GM10266 (cell line): ENCODE measurements at regions not wholly inside any gene's neighbourhood (a gene's known extent, or its start where the extent isn't known, plus 50 kb on each side); places are given as distances from the start of the nearest gene placed in this dataset.

Experiments used
- DNase-seq: peaks from one replicate; pipeline ENCODE4 v3.0.0; 2012; ENCODE audit errors: extremely low spot score
- CTCF ChIP-seq: IDR thresholded peaks from 2 replicates; pipeline ENCODE4 v1.5.1; 2012; ENCODE audit warnings: mild to moderate bottlenecking, low read depth; ENCODE audit not compliant: control insufficient read depth, insufficient read depth; ENCODE audit errors: missing control alignments

DNA sequence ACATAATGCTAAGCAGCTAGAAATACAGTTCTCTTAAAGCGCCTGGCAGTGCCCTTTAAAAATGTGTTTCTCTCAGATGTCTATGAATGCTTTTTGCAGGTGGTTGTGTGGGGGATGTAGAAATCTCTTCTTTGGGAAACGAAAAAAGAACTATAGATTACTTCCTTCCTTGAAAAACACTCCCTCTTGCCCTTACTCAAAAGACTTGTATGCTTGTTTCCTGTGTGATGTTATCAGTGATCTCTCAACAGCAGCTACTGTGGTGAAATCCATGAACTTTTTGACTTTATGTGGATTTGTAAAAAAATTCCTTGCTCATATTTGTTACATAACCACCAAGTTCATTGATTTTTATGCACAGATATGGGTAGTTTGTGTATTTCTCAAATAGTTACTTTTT is 916.5 kb downstream of the QKI start:
- DNase-seq, result no peak
- TF ChIP-seq CTCF, result no peak

GRCh38 chr6:164325168-164325567 is 910.6 kb downstream of the QKI start:
- no peak for TF ChIP-seq CTCF
- DNase-seq, result no peak

DNA sequence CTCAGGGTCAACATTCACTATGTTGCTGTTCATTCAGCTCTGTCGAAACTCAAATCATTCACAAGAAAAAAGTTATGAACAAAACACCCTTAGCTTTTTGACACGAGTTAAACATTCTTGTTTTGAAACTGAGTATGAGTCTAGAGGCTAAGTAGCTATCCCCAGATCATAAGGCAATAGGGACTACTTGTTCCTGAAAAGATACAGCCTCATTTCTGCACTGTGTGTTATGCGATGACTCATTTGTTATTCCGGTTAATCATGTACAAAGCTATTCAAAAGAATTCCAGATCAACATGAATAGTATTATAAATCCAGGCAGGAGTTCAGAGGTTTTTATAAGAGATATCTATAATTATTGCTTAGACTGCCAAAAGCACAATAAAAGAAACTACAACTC is 908.0 kb downstream of the QKI start:
- no peak for TF ChIP-seq CTCF
- no peak for DNase-seq

DNA sequence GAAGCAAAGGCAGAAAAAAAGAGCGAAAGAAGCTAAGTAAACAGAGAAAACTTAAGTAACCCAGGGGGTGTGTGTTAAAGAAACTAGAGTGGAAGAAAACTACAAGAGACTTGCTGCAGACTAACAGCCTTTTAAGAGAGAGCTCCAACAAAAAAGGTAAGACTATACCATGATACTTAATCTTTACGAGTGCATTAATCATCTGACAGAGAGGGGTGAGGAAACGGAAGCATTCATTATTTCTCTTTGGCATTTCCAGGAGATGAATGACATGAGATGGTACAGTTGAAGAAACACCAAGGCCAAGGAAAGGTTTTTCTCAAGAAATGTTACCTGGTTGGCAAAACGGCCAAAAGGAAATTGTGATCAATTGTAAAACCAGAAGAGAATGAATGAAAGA is 906.8 kb downstream of the QKI start:
- TF ChIP-seq CTCF, result no peak

GRCh38 chr6:164315376-164315775 is 900.9 kb downstream of the QKI start:
- no peak for TF ChIP-seq CTCF

More for the DNA sequence above, 906.8 kb downstream of the QKI start:
- no peak for DNase-seq

DNA sequence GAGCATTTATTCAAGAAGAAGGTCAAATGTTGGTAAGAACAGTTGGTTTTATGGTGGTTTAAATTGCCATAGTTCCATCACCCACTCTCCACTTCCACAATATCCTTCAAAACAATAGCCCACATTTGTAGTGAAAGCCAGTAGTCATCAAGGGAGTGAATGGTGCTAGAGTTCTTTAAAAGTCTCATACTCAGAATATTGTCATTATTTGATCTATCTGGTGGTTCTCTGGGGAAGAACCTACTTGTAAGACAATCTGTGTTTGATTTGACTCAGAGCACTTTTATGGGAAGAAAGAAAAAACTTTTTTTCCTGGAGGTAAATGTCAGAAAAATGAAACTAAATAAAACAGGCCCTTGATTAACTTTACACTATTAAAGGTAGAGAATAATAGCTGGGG is 893.8 kb downstream of the QKI start:
- no peak for DNase-seq
- no peak for TF ChIP-seq CTCF

More at GRCh38 chr6:164315376-164315775, 900.9 kb downstream of the QKI start:
- no peak for DNase-seq

- no peak for TF ChIP-seq CTCF
- DNase-seq, result no peak
Observed at GRCh38 chr6:164303102-164303964, 888.8 kb downstream of the QKI start.
